ENCODE measurements at regions not wholly inside any gene's neighbourhood (a gene's known extent, or its start where the extent isn't known, plus 50 kb on each side); places are given as distances from the start of the nearest gene placed in this dataset.

DNA sequence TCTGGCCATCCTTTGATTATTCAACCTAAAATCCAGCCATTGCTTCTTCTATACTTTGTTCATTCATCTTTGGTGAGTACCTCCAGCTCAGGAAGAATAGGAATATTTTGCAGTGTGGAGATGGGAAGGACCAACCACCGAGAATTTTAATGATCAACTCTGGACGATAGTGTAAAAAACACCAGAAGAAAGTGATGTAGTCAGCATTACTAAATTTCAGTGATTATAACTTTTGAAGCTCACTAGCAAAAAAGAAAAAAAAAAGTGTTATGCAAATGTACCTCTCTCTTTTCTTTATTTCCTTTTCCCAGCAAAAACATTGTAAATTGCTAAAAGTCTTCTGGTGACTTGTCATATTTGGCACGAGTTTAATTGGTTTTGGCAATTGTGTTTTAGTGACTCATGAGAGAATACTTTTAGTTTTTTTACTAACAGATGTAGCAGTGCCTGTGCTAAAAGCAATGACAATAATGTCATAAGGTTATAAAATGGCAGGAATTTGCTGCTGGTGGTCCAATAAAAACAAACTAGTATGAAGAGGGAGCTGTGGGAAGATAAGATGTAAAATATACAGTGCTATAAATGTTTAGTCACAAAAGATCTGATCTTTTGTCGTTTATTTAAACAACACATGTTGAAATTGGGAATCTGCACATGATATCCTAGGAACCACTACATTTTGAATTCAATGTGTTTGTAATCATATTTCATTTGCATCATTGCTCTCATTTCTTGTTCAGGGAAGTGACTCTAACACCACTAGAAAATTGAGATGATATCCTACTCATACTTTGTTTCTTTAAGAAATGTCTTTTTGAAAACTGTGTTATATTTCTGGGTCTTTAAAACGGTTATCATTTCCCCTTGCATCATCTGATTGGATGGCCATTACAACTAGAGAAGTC lies 81.3 kb upstream of the ERCC6L2 start:
- Histone ChIP-seq H3K4me3 (ENCODE audit: low read depth, low read length) (no peak overlapping the region), H3K36me3 (ENCODE audit: control insufficient read depth in 2 of 2, insufficient read depth in 1 of 2, low read length in 2 of 2) (no peaks in the 10 kb centered on the region), H3K4me1 (ENCODE audit: control insufficient read depth, insufficient read depth, low read length) (no peaks in the 10 kb centered on the region), H3K9me3 (ENCODE audit: control insufficient read depth, insufficient read depth, low read depth, low read length) (no peaks in the 10 kb centered on the region), H3K27ac (ENCODE audit: extremely low read depth, low read depth, low read length) (no peak overlapping the region)
- TF ChIP-seq ZNF558 (tag by site-specific recombination; IDR thresholded peaks at IDR 0.05): no peak
- TF ChIP-seq ZNF585B (tag by site-specific recombination; IDR thresholded peaks at IDR 0.05): no peak
- peak; percentile 64; the same call in 1 of the 2 replicates for TF ChIP-seq ZNF629 (tag by site-specific recombination; IDR thresholded peaks at IDR 0.05)
- TF ChIP-seq ZNF510 (tag by site-specific recombination; IDR thresholded peaks at IDR 0.05; ENCODE audit: insufficient replicate concordance): peak; percentile 75
- TF ChIP-seq, protein P1, sequence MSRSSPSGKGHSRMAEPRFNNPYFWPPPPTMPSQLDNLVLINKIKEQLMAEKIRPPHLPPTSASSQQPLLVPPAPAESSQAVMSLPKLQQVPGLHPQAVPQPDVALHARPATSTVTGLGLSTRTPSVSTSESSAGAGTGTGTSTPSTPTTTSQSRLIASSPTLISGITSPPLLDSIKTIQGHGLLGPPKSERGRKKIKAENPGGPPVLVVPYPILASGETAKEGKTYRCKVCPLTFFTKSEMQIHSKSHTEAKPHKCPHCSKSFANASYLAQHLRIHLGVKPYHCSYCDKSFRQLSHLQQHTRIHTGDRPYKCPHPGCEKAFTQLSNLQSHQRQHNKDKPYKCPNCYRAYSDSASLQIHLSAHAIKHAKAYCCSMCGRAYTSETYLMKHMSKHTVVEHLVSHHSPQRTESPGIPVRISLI (tag by site-specific recombination; IDR thresholded peaks at IDR 0.05): 0 out of 2 replicates have a peak, but pooled peaks have one; percentile 45
- TF ChIP-seq OSR2 (tag by site-specific recombination; IDR thresholded peaks at IDR 0.05): peak; percentile 51; the same call in 1 of the 2 replicates
- TF ChIP-seq GLIS1 (tag by site-specific recombination; IDR thresholded peaks at IDR 0.05): peak; percentile 71; the same call in 1 of the 2 replicates
- TF ChIP-seq REPIN1 (tag by site-specific recombination; IDR thresholded peaks at IDR 0.05; ENCODE audit: low read depth): no peak
- no peak for TF ChIP-seq ZNF202 (tag by site-specific recombination; IDR thresholded peaks at IDR 0.05; ENCODE audit: borderline replicate concordance)
- TF ChIP-seq, protein P2, sequence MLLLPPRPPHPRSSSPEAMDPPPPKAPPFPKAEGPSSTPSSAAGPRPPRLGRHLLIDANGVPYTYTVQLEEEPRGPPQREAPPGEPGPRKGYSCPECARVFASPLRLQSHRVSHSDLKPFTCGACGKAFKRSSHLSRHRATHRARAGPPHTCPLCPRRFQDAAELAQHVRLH (tag by site-specific recombination; IDR thresholded peaks at IDR 0.05): peak; percentile 38; the same call in 1 of the 2 replicates
- no peak for TF ChIP-seq ZNF302 (tag by site-specific recombination; IDR thresholded peaks at IDR 0.05; ENCODE audit: low read depth)
- TF ChIP-seq ZNF843 (tag by site-specific recombination; IDR thresholded peaks at IDR 0.05): peak; percentile 80
- peak; percentile 44; the same call in 1 of the 2 replicates for TF ChIP-seq ZEB2 (tag by site-specific recombination; IDR thresholded peaks at IDR 0.05)
- no peak for TF ChIP-seq ZNF544 (tag by site-specific recombination; IDR thresholded peaks at IDR 0.05)
- TF ChIP-seq, protein P3, sequence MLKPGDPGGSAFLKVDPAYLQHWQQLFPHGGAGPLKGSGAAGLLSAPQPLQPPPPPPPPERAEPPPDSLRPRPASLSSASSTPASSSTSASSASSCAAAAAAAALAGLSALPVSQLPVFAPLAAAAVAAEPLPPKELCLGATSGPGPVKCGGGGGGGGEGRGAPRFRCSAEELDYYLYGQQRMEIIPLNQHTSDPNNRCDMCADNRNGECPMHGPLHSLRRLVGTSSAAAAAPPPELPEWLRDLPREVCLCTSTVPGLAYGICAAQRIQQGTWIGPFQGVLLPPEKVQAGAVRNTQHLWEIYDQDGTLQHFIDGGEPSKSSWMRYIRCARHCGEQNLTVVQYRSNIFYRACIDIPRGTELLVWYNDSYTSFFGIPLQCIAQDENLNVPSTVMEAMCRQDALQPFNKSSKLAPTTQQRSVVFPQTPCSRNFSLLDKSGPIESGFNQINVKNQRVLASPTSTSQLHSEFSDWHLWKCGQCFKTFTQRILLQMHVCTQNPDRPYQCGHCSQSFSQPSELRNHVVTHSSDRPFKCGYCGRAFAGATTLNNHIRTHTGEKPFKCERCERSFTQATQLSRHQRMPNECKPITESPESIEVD (tag by site-specific recombination; IDR thresholded peaks at IDR 0.05): peak; percentile 89
- TF ChIP-seq ZXDB (tag by site-specific recombination; IDR thresholded peaks at IDR 0.05): peak; percentile 64; the same call in 1 of the 2 replicates
- TF ChIP-seq HOXD13 (CRISPR knock-in tag; IDR thresholded peaks at IDR 0.05; ENCODE audit: borderline replicate concordance): peak; percentile 97
- no peak for TF ChIP-seq ZNF354C (tag by site-specific recombination; IDR thresholded peaks at IDR 0.05; ENCODE audit: borderline replicate concordance, low read depth)
- TF ChIP-seq ZNF350 (tag by site-specific recombination; IDR thresholded peaks at IDR 0.05): peak; percentile 82
- TF ChIP-seq ZNF239 (tag by site-specific recombination; IDR thresholded peaks at IDR 0.05): no peak
- TF ChIP-seq KLF10 (tag by site-specific recombination; IDR thresholded peaks at IDR 0.05): peak; percentile 62; the same call in 1 of the 2 replicates
- TF ChIP-seq FEZF1 (tag by site-specific recombination; IDR thresholded peaks at IDR 0.05): peak; percentile 74
- 0 out of 2 replicates have a peak, but pooled peaks have one; percentile 32 for TF ChIP-seq ZNF626 (tag by site-specific recombination; IDR thresholded peaks at IDR 0.05)
- POLR2A ChIA-PET: no interaction called here
- CTCF ChIA-PET: interaction anchor here (0.6 to 1.1 kb wide), 4 partner anchors 39 to 526 kb away, joined by 3 read pairs; no protein-coding TSS in a partner anchor
